SK-N-SH (cell line): ENCODE measurements at regions not wholly inside any gene's neighbourhood (a gene's known extent, or its start where the extent isn't known, plus 50 kb on each side); places are given as distances from the start of the nearest gene placed in this dataset.

Experiments
- CTCF ChIA-PET: fragments of 300-600, 350-600 bp; formaldehyde crosslinking; extraction: SDS; loops from one replicate; lab custom pipeline; 2021; lab: Yijun Ruan, JAX
- POLR2A ChIA-PET: fragments of 350-600 bp; sonication (Branson Sonifier 250); formaldehyde crosslinking; extraction: SDS; loops from one replicate; lab custom pipeline; 2020; ENCODE audit warnings: antibody characterized with exemption, inconsistent platforms; lab: Yijun Ruan, JAX
- DNase-seq: peaks from one replicate; pipeline ENCODE4 v3.0.0; 2012
- H2AFZ ChIP-seq: fragments of 200-600 bp; sonication (generic); 2 replicates; pipeline ENCODE4 v1.8.1; 2016; ENCODE audit warnings: antibody characterized with exemption, mild to moderate bottlenecking, low read depth
- H3F3A ChIP-seq: fragments of 200-600 bp; sonication (generic); replicated peaks from 2 replicates; pipeline ENCODE3; 2016; ENCODE audit warnings: antibody characterized with exemption, mild to moderate bottlenecking; ENCODE audit not compliant: insufficient read depth
- H3K27ac ChIP-seq, 2 experiments: fragments of 200-500 bp in 1 of 2; fragments of 200-600 bp in 1 of 2; sonication (Bioruptor generic) in 1 of 2; sonication (generic), shearing (Covaris generic) in 1 of 2; 2 replicates each; pipeline versions ENCODE4 v1.5.1 to v1.6.1; 2014 to 2016; ENCODE audit warnings: low read depth in 2 of 2, inconsistent platforms in 1 of 2, low read length in 1 of 2, mild to moderate bottlenecking in 1 of 2, mixed read lengths in 1 of 2
- H3K27me3 ChIP-seq: fragments of 200-600 bp; sonication (generic), shearing (Covaris generic); 2 replicates; pipeline ENCODE4 v1.6.1; 2016; ENCODE audit warnings: mixed run types; ENCODE audit not compliant: insufficient read depth
- H3K36me3 ChIP-seq, 2 experiments: fragments of 200-500 bp in 1 of 2; fragments of 200-600 bp in 1 of 2; sonication (Bioruptor generic) in 1 of 2; sonication (generic) in 1 of 2; replicated peaks in 1 of 2; 2 replicates each; pipeline versions ENCODE3 to v1.5.1; 2014 to 2016; ENCODE audit warnings: low read length in 1 of 2, mild to moderate bottlenecking in 1 of 2; ENCODE audit not compliant: insufficient read depth in 2 of 2, control insufficient read depth in 1 of 2
- H3K4me1 ChIP-seq, 2 experiments: fragments of 200-500 bp in 1 of 2; fragments of 200-600 bp in 1 of 2; sonication (Bioruptor generic) in 1 of 2; sonication (generic), shearing (Covaris generic) in 1 of 2; 2 replicates each; pipeline versions ENCODE4 v1.5.1 to v1.6.1; 2014 to 2016; ENCODE audit warnings: low read depth in 1 of 2, low read length in 1 of 2, mixed run types in 1 of 2; ENCODE audit not compliant: insufficient read depth in 2 of 2, control insufficient read depth in 1 of 2
- H3K4me2 ChIP-seq: fragments of 200-600 bp; sonication (generic), shearing (Covaris generic); 2 replicates; pipeline ENCODE4 v1.6.1; 2017; ENCODE audit warnings: mixed run types
- H3K4me3 ChIP-seq, 2 experiments: fragments of 200-500 bp in 1 of 2; fragments of 200-600 bp in 1 of 2; sonication (Bioruptor generic) in 1 of 2; sonication (generic), shearing (Covaris generic) in 1 of 2; 2 replicates each; pipeline versions ENCODE4 v1.5.1 to v1.8.1; 2014 to 2016; ENCODE audit warnings: low read depth in 2 of 2, inconsistent platforms in 1 of 2, low read length in 1 of 2, mild to moderate bottlenecking in 1 of 2, mixed read lengths in 1 of 2, moderate library complexity in 1 of 2
- H3K79me2 ChIP-seq: fragments of 200-600 bp; sonication (generic); 2 replicates; pipeline ENCODE4 v1.8.1; 2017; ENCODE audit warnings: mild to moderate bottlenecking; ENCODE audit not compliant: insufficient read depth
- H3K9ac ChIP-seq: fragments of 200-600 bp; sonication (generic); 2 replicates; pipeline ENCODE4 v1.6.1; 2017; ENCODE audit warnings: mixed run types
- H3K9me2 ChIP-seq: fragments of 200-600 bp; sonication (generic); 2 replicates; pipeline ENCODE4 v1.6.1; 2017; ENCODE audit warnings: mixed run types
- H3K9me3 ChIP-seq: fragments of 200-600 bp; sonication (generic); 2 replicates; pipeline ENCODE4 v1.6.1; 2017; ENCODE audit warnings: mixed run types, mild to moderate bottlenecking, moderate library complexity
- H4K20me1 ChIP-seq: fragments of 200-600 bp; sonication (generic); 2 replicates; pipeline ENCODE4 v1.6.1; 2017; ENCODE audit warnings: mild to moderate bottlenecking, mixed run types; ENCODE audit not compliant: insufficient read depth
- CTCF ChIP-seq: fragments of 200-600 bp; sonication (generic); IDR thresholded peaks from 2 replicates; pipeline ENCODE4 v1.6.1; 2017; ENCODE audit warnings: antibody characterized with exemption, mild to moderate bottlenecking, moderate library complexity
- EP300 ChIP-seq, 2 experiments: IDR thresholded peaks; 2 replicates each; pipeline versions ENCODE4 v1.4.0 to v1.6.1; 2012; ENCODE audit warnings: borderline replicate concordance in 1 of 2, low read depth in 1 of 2, low read length in 1 of 2
- FOSL2 ChIP-seq: IDR thresholded peaks from 2 replicates; pipeline ENCODE4 v1.4.0; 2012; ENCODE audit warnings: low read depth, mild to moderate bottlenecking, moderate library complexity, borderline replicate concordance
- FOXM1 ChIP-seq: IDR thresholded peaks from 2 replicates; pipeline ENCODE4 v1.4.0; 2012; ENCODE audit warnings: low read depth, mild to moderate bottlenecking
- JUND ChIP-seq: IDR thresholded peaks from 2 replicates; pipeline ENCODE4 v1.4.0; 2012
- MXI1 ChIP-seq: IDR thresholded peaks from 2 replicates; pipeline ENCODE4 v1.6.1; 2012; ENCODE audit warnings: mild to moderate bottlenecking, low read depth, low read length, improper control_type of control experiment
- POLR2AphosphoS5 ChIP-seq: IDR thresholded peaks from 2 replicates; pipeline ENCODE4 v1.6.1; 2012; ENCODE audit warnings: low read depth, low read length
- RCOR1 ChIP-seq: fragments of 150-350 bp; IDR thresholded peaks from 2 replicates; pipeline ENCODE4 v1.6.1; 2017; ENCODE audit warnings: antibody characterized with exemption, low read length
- TAF1 ChIP-seq: IDR thresholded peaks from 2 replicates; pipeline ENCODE4 v1.6.1; 2012; ENCODE audit warnings: low read depth, mild to moderate bottlenecking, low read length, moderate library complexity, borderline replicate concordance
- TCF12 ChIP-seq: IDR thresholded peaks from 2 replicates; pipeline ENCODE4 v1.4.0; 2012
- TEAD4 ChIP-seq: IDR thresholded peaks from 2 replicates; pipeline ENCODE4 v1.4.0; 2012; ENCODE audit warnings: mild to moderate bottlenecking, borderline replicate concordance; ENCODE audit not compliant: insufficient read depth
- WGBS: methylation state at CpG from one replicate; pipeline ENCODE4 v1.1.6; 2017; ENCODE audit warnings: low lambda C conversion rate; 5-methylcytosine and 5-hydroxymethylcytosine counted together

- no peaks in the 10 kb centered on the region for H4K20me1 ChIP-seq
- H3F3A ChIP-seq, result peaks cover 12% of the 10 kb centered on the region
- H3K27me3 ChIP-seq, result no peaks in the 10 kb centered on the region
- no peaks in the 10 kb centered on the region for H3K36me3 ChIP-seq
- ChIA-PET POLR2A (no interaction called here), CTCF (no interaction called here)
- H3K79me2 ChIP-seq, result no peaks in the 10 kb centered on the region
- 65% methylated on average over 1 of the region's 1 CpG for WGBS
- H3K4me1 ChIP-seq, result peaks cover 0 to 4% of the 10 kb centered on the region in 2 experiments; a peak in 1 of 4 replicates
- no peak overlapping the region for H3K4me3 ChIP-seq
- peak overlapping the region in 1 of 2 experiments; percentile 54; a peak in 2 of 4 replicates for H3K27ac ChIP-seq
- no peaks in the 10 kb centered on the region for H3K9me3 ChIP-seq
- no peak for DNase-seq
- no peak overlapping the region for H3K9ac ChIP-seq
- no peak overlapping the region for H2AFZ ChIP-seq
- TF ChIP-seq JUND, result 0 out of 2 replicates have a peak, but pooled peaks have one; percentile 13
- TF ChIP-seq EP300 (IDR thresholded peaks at IDR 0.05; ENCODE audit: borderline replicate concordance in 1 of 2, low read depth in 1 of 2, low read length in 1 of 2), result no peak
- TF ChIP-seq FOSL2, result no peak
- no peak for TF ChIP-seq TAF1
- TF ChIP-seq, all 33 proteins: peak for 1
- Histone ChIP-seq H3K9me2 (no peaks in the 10 kb centered on the region), H3K4me2 (0 out of 2 replicates have a peak overlapping the region, but pooled peaks have one; percentile 34)
Observed at GRCh38 chr12:18799561-18799960, 61.6 kb downstream of the CAPZA3 start.

- Histone ChIP-seq H3K9me3 (no peaks in the 10 kb centered on the region), H3K9me2 (no peaks in the 10 kb centered on the region), H3K4me1 (no peaks in the 10 kb centered on the region), H3K4me2 (no peak overlapping the region), H3K27me3 (no peaks in the 10 kb centered on the region), H3K36me3 (no peaks in the 10 kb centered on the region), H3K9ac (no peak overlapping the region), H3F3A (no peaks in the 10 kb centered on the region), H4K20me1 (no peaks in the 10 kb centered on the region), H2AFZ (no peak overlapping the region), H3K79me2 (no peaks in the 10 kb centered on the region)
- no peak for DNase-seq
- 69% methylated on average over 8 of the region's 10 CpGs for WGBS
- ChIA-PET CTCF (interaction anchor here (1.2 kb wide), 1 partner anchor 15 kb away, joined by 3 read pairs; no protein-coding TSS in a partner anchor), POLR2A (no interaction called here)
- TF ChIP-seq CTCF (peak; percentile 12; the same call in 1 of the 2 replicates), TEAD4 (no peak)
- TF ChIP-seq, all 33 proteins: peak for 1
- Histone ChIP-seq H3K27ac (no peak overlapping the region), H3K4me3 (no peak overlapping the region)
Observed at GRCh38 chr12:18805516-18806248, 67.8 kb downstream of the CAPZA3 start.

- Histone ChIP-seq H3K27me3 (no peaks in the 10 kb centered on the region), H2AFZ (no peak overlapping the region), H3K9me2 (no peaks in the 10 kb centered on the region), H3K4me3 (no peak overlapping the region), H3K36me3 (no peaks in the 10 kb centered on the region), H3K4me2 (no peak overlapping the region), H3K9me3 (no peaks in the 10 kb centered on the region), H3F3A (no peaks in the 10 kb centered on the region), H4K20me1 (no peaks in the 10 kb centered on the region), H3K79me2 (no peaks in the 10 kb centered on the region), H3K27ac (no peak overlapping the region), H3K4me1 (no peaks in the 10 kb centered on the region), H3K9ac (no peak overlapping the region)
- POLR2A ChIA-PET, result no interaction called here
- WGBS, result 80% methylated on average over 3 of the region's 3 CpGs
- CTCF ChIA-PET, result no interaction called here
- TF ChIP-seq FOXM1 (no peak), TCF12 (no peak), POLR2AphosphoS5 (no peak), RCOR1 (no peak), MXI1 (no peak)
- DNase-seq, result no peak
Observed at GRCh38 chr12:18807714-18808113, 69.8 kb downstream of the CAPZA3 start.
